Fibroblast of villous mesenchyme (primary cell): ENCODE measurements at regions not wholly inside any gene's neighbourhood (a gene's known extent, or its start where the extent isn't known, plus 50 kb on each side); places are given as distances from the start of the nearest gene placed in this dataset.

Source experiments
- DNase-seq: peaks from one replicate; pipeline ENCODE4 v3.0.0-alpha.2; 2010; ENCODE audit warnings: low read depth
- H3K4me3 ChIP-seq: 2 replicates; pipeline ENCODE4 v1.5.1; 2011; ENCODE audit warnings: low read depth, mild to moderate bottlenecking, low read length
- TF ChIP-seq, protein P1 (sequence below): IDR thresholded peaks from 2 replicates; pipeline ENCODE4 v1.5.1; 2012; ENCODE audit warnings: low read depth, mild to moderate bottlenecking, low read length; ENCODE audit not compliant: insufficient read depth

DNA sequence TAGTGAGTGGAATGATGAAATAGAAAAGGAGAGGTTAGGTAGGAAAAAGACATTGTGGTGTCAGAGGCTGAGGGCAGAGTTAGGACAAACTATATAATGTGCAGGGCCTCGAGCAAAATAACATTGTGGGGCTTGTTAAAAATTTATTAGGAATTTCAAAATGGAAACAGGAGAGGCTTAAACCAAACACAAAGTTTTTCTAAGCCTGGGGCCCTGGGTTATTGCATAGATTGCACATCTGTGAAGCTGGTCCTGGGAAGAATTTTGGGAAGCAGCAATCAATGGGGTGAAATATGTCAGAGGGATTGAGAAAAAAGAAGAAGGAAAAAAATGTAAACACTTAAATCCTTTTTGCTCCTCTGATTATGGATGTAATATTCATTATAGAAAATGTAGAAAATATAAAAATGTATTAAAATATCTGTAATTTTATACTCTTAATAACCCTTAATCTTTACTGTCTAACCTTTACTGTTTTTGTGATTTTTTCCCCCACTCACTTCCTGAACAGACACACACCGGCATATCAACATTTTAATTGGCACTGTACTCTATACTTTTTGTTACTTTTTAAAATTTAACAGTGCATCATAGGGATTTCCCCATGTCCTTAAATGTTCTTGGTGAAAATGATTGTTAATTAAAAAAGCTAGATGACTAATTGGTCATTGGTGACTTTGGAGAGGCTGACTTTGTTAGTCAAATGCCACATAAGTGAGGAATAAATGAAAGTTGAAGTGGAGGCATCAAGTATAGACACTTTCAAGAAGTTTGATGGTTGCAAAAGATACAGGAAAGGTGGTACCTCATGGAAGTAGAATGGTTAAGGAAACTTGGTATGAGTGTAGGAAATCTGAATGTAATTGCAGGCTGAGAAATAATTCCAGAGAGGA lies 183.4 kb downstream of the NFKBIZ start:
- DNase-seq, result peak; percentile 76
- TF ChIP-seq, protein P1, sequence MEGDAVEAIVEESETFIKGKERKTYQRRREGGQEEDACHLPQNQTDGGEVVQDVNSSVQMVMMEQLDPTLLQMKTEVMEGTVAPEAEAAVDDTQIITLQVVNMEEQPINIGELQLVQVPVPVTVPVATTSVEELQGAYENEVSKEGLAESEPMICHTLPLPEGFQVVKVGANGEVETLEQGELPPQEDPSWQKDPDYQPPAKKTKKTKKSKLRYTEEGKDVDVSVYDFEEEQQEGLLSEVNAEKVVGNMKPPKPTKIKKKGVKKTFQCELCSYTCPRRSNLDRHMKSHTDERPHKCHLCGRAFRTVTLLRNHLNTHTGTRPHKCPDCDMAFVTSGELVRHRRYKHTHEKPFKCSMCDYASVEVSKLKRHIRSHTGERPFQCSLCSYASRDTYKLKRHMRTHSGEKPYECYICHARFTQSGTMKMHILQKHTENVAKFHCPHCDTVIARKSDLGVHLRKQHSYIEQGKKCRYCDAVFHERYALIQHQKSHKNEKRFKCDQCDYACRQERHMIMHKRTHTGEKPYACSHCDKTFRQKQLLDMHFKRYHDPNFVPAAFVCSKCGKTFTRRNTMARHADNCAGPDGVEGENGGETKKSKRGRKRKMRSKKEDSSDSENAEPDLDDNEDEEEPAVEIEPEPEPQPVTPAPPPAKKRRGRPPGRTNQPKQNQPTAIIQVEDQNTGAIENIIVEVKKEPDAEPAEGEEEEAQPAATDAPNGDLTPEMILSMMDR, result no peak
- no peak overlapping the region for H3K4me3 ChIP-seq

DNA sequence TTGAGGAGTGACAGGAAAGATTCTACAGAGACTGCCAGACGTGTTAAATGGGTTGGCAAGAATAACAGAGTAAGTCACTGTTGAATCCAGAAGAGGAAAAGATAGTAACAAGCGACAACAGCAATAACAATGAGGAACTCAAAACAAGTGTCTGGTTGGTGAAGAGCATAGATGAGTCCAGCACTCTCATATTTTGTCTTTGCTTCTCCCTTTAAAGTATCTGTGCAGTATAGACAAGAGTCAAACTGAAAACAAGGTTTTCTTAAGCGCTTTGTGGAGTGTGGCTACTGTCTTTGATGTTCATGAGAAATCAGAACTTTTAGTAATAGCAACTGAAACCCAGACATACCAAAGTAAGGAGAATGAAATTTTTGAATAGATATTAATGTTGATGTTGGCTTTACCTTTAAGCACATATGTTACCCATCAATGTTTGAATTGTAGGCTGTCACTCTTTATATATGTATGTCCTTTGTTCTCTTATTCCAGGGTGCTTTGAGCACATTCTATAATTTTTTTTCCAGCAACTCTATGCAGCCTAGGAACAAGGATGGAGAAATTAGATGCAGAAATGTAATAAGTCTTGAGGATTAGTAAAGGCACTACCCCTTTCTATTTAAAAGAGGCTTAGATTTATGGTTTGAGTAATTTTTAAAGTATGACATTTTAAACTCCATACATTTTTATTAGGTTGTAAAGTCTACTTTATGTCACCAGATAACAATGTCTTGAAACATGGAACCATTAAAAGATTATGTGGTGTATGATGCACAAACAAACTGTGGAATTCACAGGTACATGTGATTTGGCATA lies 185.5 kb downstream of the NFKBIZ start:
- peak; percentile 45 for DNase-seq
- no peak overlapping the region for H3K4me3 ChIP-seq
- TF ChIP-seq, protein P1, result no peak

DNA sequence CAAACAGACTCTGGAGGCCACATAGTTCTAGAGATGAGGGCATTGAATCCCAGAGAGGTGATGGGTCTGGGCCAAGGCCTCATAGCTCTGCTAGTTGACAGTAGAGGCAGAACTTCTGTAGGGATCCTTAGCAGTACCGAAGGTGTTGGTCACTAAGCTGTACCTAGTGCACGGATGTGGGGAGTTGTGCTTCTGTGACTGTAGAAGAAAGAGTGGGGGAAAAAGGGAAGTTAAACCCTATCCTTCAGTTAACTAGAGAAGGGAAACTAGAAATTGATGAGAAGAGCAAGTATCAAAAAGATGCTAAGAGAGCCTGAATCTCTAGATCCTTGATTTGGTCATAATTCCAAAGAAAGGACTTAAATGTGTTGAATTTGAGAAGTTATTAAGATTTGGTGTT lies 186.7 kb downstream of the NFKBIZ start:
- no peak overlapping the region for H3K4me3 ChIP-seq
- TF ChIP-seq, protein P1, result no peak
- no peak for DNase-seq

DNA sequence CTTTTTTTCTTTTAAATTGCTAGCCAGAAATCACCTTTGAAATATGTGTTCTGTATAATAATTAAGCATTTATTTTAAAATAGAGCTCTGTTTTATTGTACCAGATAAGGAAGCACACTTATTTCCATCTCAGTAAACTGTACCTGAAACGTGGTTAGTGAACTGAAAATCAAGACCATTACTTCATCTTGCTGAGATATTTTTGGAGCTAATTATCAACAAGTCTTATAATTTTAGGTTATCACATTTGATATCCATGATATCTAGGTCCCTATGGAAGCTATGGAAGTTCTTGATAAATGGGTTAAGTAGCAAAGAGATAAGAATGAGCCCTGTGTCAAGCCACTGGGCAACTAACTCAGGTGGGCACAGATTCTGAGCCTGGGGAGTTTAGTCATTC lies 187.2 kb downstream of the NFKBIZ start:
- TF ChIP-seq, protein P1, result no peak
- H3K4me3 ChIP-seq, result no peak overlapping the region
- no peak for DNase-seq

DNA sequence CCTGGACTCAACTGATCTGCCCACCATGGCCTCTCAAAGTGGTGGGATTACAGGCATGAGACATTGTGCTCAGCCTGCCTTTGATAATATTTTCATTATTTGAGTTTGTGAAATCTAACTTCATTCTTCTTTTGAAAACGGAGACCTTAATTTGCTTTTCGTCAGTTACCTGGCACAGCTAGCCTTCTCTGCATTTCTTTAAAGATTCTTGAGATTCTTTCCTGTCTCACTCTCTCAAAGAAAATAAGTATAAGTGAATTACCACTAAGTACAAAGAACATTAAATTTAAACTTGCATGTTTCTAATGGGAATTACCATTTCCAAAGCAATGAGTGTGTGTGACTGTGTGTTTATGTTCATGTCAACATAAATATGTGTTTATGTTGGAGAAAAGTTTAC lies 187.9 kb downstream of the NFKBIZ start:
- TF ChIP-seq, protein P1, result no peak
- H3K4me3 ChIP-seq, result no peak overlapping the region
- DNase-seq, result peak; percentile 39

DNA sequence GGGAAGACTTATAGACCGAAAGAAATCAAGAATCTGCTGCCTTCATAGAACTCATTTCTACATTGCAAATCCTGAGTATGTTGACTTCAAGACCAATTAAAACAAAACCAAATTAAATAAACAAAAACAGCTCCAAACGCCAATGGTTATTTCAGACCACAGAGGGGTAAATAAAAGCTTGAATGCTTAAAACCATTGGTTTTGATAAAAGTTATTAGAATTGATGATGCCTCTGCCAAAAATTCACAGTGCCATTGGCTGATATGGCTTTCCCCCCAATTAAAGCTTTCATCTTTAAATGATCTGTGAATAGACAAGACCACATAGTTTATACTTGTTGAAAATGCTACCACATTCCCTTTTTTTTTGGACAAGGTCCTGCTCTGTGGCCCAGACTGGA lies 188.5 kb downstream of the NFKBIZ start:
- TF ChIP-seq, protein P1, result no peak
- no peak overlapping the region for H3K4me3 ChIP-seq
- DNase-seq, result no peak
